ENCODE measurements at regions not wholly inside any gene's neighbourhood (a gene's known extent, or its start where the extent isn't known, plus 50 kb on each side); places are given as distances from the start of the nearest gene placed in this dataset.

GRCh38 chr14:87149583-87150354, 843.2 kb downstream of the GALC start (continued):
- TF ChIP-seq SKIL (IDR thresholded peaks at IDR 0.05; ENCODE audit: low read depth, poor library complexity, severe bottlenecking) (no peak), ZNF207 (IDR thresholded peaks at IDR 0.05; ENCODE audit: borderline replicate concordance) (no peak), ZBTB33 (IDR thresholded peaks at IDR 0.05) (no peak), KLF5 (IDR thresholded peaks at IDR 0.05; ENCODE audit: partially characterized antibody) (no peak), LARP7 (IDR thresholded peaks at IDR 0.05) (no peak), STAT1 (conservative IDR thresholded peaks at IDR 0.05) (no peak)

GRCh38 chr14:87148655-87149054, 844.3 kb downstream of the GALC start:
- DNase-seq (ENCODE audit: low read depth, low spot score) = no peak
- TF ChIP-seq TAF1 (IDR thresholded peaks at IDR 0.05; ENCODE audit: borderline replicate concordance, low read depth, low read length) = no peak
- no peak for TF ChIP-seq NBN (IDR thresholded peaks at IDR 0.05)
- no peak for TF ChIP-seq CBX3 (IDR thresholded peaks at IDR 0.05; ENCODE audit: borderline replicate concordance, low read depth)
- no peak for TF ChIP-seq SMARCA5 (IDR thresholded peaks at IDR 0.05)
- no peak for TF ChIP-seq ATF2 (IDR thresholded peaks at IDR 0.05; ENCODE audit: low read length)
- no peak for TF ChIP-seq PBX3 (IDR thresholded peaks at IDR 0.05; ENCODE audit: insufficient replicate concordance, low read depth, low read length)
- Histone ChIP-seq H3K9ac (ENCODE audit: control insufficient read depth, insufficient read depth, low read length) (no peak overlapping the region), H3K27ac (ENCODE audit: control insufficient read depth, insufficient read depth) (no peak overlapping the region), H3K4me2 (ENCODE audit: control insufficient read depth, insufficient read depth) (no peak overlapping the region), H3K4me3 (no peak overlapping the region), H2AFZ (ENCODE audit: control insufficient read depth, low read depth, low read length) (no peak overlapping the region), H3K79me2 (ENCODE audit: control insufficient read depth, insufficient read depth, low read length) (no peaks in the 10 kb centered on the region), H3K9me3 (replicated peaks; ENCODE audit: control insufficient read depth, insufficient read depth, low read length) (no peaks in the 10 kb centered on the region), H4K20me1 (ENCODE audit: control insufficient read depth, insufficient read depth) (no peaks in the 10 kb centered on the region), H3K36me3 (ENCODE audit: control insufficient read depth in 2 of 2, insufficient read depth in 2 of 2, low read length in 1 of 2) (no peaks in the 10 kb centered on the region), H3K4me1 (ENCODE audit: control insufficient read depth, insufficient read depth, low read length) (no peaks in the 10 kb centered on the region), H3K27me3 (replicated peaks in 1 of 2; ENCODE audit: control insufficient read depth in 2 of 2, insufficient read depth in 2 of 2, low read length in 1 of 2) (no peaks in the 10 kb centered on the region)
- in situ Hi-C loops (cut with MboI) (no loop called here), intact Hi-C loops (cut with micrococcal nuclease; ENCODE audit: unreplicated experiment) (no loop called here)
- no peak for FAIRE-seq
- ChIA-PET POLR2A (no interaction called here), RAD21 (ENCODE audit: unreplicated experiment) (no interaction called here), CTCF (no interaction called here), SMC1A (ENCODE audit: uncharacterized antibody, unreplicated experiment) (no interaction called here)
- no peak for ATAC-seq
- no TSS peak for BruUV-seq (replicated peaks)
- 32% methylated on average over 3 of the region's 3 CpGs for WGBS (ENCODE audit: insufficient coverage, insufficient replicate concordance, low lambda C conversion rate, missing lambda C conversion rate)
